HG03039 (cell line): ENCODE measurements at regions not wholly inside any gene's neighbourhood (a gene's known extent, or its start where the extent isn't known, plus 50 kb on each side); places are given as distances from the start of the nearest gene placed in this dataset.
"Not testable (repeated sequence)": the region's sequence is repeated elsewhere in the genome, so short reads cannot be mapped to it uniquely, and the experiment has no call there.

Source experiments
- ATAC-seq: cut with Tn5 transposase; IDR thresholded peaks from one replicate; pipeline ENCODE4 v1.9.1; 2021; ENCODE audit warnings: mild to moderate bottlenecking, moderate library complexity; ENCODE audit not compliant: unreplicated experiment

- ATAC-seq = no peak
These were observed 212.6 kb upstream of the GK2 start for GRCh38 chr4:79620617-79621016.

- no peak for ATAC-seq
These were observed 205.4 kb upstream of the GK2 start for GRCh38 chr4:79613269-79613935.

GRCh38 chr4:79611026-79611425, 203.0 kb upstream of the GK2 start:
- ATAC-seq = no peak

DNA sequence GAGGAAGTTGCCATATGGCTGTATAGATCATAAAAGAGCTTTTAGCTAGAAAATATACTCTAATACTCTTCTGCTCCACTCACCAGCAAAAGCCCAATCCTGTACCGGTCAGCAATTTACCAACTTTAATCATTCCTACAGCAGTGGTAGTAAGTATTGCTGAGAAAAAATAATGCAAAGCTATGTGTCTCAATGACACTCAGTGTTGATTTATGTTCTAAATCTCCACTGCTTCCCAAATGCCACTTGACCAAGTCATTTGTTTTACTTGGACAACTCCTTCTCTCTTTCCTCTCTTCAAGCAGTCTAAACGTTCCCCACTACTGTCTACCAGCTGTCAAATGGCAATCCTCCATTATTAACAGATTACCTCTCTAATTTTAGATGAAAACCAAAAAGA, 201.8 kb upstream of the GK2 start:
- no peak for ATAC-seq

DNA sequence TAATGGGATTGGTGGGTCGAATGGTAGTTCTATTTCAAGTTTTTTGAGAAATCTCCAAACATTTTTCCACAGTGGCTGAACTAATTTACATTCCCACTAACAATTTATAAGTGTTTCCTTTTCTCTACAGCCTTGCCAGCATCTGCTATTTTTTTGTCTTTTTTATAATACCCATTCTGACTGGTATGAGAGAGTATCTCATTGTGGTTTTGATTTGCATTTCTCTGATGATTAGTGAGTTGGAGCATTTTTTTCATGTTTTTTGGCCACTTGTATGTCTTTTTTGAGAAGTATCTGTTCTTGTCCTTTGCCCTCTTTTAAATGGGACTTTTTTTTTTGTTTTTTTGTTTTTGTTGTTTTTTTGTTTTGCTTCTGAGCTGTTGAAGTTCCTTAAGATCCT, 200.0 kb upstream of the GK2 start:
- no peak for ATAC-seq

- no peak for ATAC-seq
These were observed 196.1 kb upstream of the GK2 start for GRCh38 chr4:79604152-79604551.

DNA sequence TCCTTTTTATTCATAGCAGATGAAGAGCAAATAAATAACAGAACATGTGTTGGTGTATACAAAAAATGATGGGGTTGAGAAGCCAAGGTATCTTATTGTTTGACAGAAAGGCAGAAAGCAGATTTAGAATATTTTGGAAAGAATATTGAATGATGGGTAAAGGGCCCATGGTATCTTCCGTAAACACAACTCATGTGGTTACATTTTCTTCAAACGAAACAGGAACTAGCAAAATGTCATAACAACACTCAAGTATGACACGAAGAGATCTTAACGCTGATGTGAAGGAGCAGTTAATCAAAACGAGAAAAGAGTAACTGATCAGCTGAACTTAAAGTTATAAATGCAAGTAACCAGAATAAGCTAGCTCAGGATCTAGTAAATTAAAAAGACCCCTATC, 195.7 kb upstream of the GK2 start:
- no peak for ATAC-seq

DNA sequence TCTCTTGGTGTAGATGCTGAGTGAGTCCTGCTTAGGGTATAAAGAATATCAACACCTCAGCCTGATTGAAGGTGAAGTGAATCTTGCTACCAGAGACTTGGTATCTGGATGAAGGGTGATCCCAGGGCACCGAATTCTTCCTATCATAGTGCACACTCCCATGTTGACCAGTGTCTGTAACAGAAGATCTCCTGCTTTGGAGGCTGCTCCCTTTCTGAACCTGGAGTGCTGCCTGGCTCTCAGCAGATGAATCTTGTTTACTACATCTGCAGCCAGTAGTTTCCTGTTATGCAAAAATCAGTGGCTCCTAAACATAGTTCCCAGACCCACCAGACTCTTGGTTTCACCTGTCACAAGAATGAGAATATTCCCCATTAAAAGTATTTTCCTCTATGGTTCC, 191.7 kb upstream of the GK2 start:
- ATAC-seq = no peak

DNA sequence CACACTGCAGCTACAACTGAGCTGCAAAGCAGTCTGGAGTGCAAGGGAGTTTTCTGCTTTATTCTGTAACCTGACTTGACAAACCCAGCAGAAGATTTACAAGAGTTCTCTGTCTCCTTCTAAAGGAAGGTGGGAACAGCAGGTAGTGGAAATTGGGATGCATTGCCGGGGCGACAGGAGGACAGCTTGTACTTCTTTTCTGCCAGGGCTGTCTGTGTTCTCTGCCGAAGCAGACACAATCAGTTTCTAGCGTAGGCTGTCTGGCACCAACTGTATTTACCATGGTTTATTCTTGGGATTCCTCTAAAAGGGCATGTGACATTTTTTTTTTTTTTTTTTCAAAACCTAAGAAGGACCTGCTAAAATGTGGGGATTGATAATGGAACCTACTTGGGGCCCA, 190.8 kb upstream of the GK2 start:
- ATAC-seq = no peak

- no peak for ATAC-seq
These were observed 190.2 kb upstream of the GK2 start for GRCh38 chr4:79598214-79598613.

DNA sequence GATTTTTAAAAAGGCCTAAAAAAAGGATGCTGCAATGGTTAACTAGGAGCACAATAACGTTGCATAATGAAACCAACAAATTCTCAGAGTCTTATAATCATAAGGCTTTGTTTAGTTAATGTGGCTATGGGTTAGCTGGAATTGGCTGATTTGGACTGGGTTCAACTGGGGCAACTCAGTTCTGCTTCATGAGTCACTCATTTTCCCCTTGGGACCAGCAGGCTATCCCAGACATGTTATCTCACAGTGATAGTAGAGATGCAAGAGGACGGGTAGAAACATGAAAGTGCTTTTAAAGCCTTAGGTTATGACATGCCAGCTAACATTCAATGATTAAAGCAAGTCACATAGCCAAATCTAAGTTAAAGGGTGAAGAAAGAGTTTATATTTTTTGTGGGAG, 189.2 kb upstream of the GK2 start:
- ATAC-seq = no peak

DNA sequence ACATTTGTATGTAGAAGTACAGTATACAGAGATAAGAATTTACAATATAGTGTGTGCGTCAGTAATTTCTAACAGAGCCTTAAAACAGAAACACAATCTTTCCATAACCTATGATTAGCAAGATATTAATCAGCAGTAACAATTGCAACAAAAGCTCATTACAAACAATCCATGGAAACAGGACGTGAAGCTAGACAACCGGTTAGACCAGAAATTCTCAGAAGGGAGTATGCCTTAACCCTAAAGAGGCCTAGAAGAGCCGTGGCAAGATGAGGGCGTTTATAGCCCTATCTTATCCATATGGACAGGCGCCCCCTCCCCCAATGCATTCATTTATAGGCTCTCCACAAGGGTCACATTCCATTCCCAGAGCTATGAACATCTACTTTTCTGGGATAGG, 184.2 kb upstream of the GK2 start:
- ATAC-seq = not testable (repeated sequence)

- no peak for ATAC-seq
These were observed 180.7 kb upstream of the GK2 start for GRCh38 chr4:79588679-79589078.

DNA sequence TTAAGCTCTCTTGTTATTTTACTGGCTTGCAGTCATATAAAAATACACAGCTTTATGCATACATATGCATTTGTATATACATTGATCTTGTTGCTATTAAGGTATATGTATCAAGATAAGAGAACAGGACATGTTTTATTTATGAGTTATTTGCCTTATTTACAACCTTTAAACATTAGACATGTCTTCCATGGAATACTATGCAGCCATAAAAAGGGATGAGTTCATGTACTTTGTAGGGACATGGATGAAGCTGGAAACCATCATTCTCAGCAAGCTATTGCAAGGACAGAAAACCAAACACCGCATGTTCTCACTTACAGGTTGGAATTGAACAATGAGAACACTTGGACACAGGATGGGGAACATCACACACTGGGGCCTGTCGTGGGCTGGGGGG, 179.2 kb upstream of the GK2 start:
- not testable (repeated sequence) for ATAC-seq

DNA sequence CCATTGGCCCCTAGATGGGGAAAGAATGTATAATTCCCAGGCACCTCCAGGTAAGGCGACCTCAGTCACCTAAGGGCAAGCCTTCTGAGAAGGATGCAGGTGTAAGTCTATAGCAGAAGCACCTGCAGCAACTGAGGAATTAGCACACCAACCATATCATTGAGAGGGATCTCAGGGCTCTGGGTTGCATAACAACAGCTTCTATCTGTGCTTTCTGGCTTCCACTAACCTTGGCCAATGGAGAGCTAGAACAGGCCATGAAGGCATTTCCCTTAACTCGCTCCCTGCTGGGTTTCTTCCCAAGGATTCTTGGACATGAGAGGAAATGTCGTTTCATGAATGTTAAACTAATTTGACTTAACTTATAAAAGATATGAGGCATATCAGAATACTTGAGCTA, 177.8 kb upstream of the GK2 start:
- ATAC-seq = no peak

DNA sequence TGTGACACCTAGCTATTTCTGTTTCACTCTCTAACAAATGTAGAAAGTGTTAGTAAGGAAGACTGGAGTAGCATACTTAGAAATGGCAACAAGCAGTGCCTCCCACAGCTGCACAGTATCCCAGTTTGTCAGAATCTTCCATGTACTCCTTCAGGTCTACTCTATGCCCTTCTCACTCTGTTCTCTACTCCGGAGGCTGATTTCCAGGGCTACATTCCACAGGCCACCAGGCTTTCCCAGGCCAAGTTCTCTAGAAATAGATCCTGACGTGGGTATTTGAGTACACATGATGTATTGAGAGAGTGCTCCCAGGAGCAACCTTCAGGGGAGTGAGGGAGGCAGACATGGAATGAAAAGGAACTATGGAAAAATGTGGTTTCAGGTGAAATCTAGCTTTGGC, 177.3 kb upstream of the GK2 start:
- no peak for ATAC-seq

DNA sequence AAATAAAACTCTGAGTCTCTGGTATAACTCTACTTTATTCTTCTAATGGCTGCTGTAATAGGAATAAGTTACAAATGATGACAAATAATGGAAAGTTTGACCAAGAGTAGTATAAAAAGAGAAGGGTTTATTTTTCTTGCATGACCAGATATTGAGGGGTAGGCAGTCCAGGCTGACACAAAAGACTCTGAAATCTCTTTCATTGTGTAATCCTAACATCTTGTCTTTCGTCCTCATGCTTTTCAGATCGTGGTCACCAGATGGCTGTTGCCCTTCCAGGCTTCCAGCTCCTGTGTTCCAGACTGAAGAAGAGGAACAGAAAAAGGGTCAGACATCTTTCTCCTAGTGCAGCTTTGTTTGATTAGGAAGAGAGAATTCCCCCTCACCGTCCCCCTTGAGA, 176.9 kb upstream of the GK2 start:
- ATAC-seq = no peak

DNA sequence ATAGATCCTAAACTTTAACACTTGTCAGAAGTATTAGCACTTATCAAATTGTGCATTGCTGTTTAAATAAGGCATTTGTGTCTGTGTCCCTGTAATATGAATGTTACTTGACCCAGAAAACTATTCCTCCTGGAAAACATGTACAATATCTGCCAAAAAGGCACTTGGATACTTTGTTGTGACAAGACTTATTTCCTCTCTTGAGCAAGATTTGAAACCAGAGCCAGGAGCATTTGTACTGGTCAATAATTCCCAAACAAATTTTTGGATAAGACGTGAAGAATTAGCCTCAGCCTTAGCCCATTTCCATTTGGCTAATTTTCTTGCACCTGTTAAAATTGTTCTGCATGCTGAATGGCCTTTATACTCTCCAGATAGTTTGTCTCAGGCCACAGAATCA, 176.3 kb upstream of the GK2 start:
- no peak for ATAC-seq

GRCh38 chr4:79578606-79579005, 170.6 kb upstream of the GK2 start:
- ATAC-seq = no peak

DNA sequence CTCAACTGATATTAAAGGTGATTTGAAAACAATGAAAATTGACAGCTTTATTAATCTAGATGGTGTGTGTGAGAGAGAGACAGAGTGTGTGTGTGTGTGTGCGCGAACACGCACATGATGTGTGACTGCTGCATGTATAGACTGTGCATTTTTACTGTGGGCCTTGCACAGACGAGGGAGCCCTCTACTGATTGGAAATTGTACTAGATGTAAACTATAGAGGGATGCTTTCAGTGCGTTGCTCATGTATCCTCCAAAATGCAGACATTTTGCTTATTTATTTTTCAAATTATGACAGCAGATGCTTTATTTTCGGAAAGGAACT, 168.4 kb upstream of the GK2 start:
- ATAC-seq = peak; percentile 68

- no peak for ATAC-seq
These were observed 167.8 kb upstream of the GK2 start for GRCh38 chr4:79575709-79576428.

DNA sequence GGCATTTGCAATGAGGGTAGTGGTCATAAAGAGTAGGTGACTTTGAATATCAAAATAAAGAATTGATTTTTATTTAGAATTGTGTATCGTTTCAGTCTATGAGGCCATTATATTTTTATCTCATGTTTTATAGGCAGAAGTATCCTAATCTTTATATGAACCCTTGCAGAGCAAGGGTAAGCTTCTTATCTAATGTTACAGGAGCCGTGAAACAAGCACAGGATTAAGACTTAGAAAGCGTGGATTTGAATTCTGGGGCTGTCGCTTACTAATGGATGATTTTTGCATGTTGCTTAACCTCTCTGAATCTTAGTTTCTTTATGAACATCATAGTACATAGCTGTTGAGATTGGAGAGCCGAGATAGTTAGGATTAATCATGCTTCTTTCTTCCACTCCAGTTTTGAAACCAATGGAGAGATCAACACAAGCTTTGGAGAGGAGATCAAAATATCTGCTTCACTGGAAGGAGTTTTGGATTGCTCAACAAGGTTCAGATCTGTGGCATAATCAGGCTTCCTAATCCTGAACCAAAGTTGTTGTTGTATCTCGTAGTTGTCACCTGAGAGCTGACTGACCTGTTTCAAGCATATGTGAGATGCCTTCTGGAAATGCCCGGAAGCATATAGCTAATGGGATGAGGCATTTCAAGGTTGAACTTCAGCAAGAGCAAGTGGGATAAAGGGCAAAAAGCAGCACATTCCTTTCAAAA, 166.9 kb upstream of the GK2 start:
- ATAC-seq = no peak
